ENCODE measurements at regions not wholly inside any gene's neighbourhood (a gene's known extent, or its start where the extent isn't known, plus 50 kb on each side); places are given as distances from the start of the nearest gene placed in this dataset.

DNA sequence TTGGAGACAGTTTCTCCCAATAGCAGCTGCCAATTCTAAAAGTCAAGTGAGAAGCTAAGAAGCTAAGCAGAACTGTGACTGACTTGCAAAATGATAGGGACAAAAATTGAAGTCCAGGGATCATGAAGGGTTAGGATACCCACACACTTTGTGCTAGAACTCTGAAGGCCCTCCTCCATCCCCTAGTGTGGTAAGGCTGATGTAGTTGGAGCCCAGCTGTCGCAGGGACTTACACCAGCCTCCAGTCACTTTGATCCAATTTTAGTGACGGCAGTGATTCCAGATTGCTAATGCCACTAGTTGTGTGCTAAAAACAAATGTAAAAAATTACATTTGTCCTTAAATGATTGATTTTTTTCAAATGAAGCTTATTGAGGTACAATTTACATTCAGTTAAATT, 742.7 kb upstream of the ZNF608 start:
- TF ChIP-seq, protein P1, sequence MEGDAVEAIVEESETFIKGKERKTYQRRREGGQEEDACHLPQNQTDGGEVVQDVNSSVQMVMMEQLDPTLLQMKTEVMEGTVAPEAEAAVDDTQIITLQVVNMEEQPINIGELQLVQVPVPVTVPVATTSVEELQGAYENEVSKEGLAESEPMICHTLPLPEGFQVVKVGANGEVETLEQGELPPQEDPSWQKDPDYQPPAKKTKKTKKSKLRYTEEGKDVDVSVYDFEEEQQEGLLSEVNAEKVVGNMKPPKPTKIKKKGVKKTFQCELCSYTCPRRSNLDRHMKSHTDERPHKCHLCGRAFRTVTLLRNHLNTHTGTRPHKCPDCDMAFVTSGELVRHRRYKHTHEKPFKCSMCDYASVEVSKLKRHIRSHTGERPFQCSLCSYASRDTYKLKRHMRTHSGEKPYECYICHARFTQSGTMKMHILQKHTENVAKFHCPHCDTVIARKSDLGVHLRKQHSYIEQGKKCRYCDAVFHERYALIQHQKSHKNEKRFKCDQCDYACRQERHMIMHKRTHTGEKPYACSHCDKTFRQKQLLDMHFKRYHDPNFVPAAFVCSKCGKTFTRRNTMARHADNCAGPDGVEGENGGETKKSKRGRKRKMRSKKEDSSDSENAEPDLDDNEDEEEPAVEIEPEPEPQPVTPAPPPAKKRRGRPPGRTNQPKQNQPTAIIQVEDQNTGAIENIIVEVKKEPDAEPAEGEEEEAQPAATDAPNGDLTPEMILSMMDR (IDR thresholded peaks at IDR 0.05) = no peak
- TF ChIP-seq EP300 (IDR thresholded peaks at IDR 0.05) (no peak), POLR2A (IDR thresholded peaks at IDR 0.05) (no peak), POLR2AphosphoS5 (IDR thresholded peaks at IDR 0.05) (no peak)

Measured in suprapubic skin (tissue), 4 donors.